ENCODE measurements at regions not wholly inside any gene's neighbourhood (a gene's known extent, or its start where the extent isn't known, plus 50 kb on each side); places are given as distances from the start of the nearest gene placed in this dataset.

- TF ChIP-seq RNF2 (IDR thresholded peaks at IDR 0.05; ENCODE audit: borderline replicate concordance, low read depth, low read length, missing control alignments, poor library complexity, severe bottlenecking) (no peak), SP4 (IDR thresholded peaks at IDR 0.05; ENCODE audit: low read length) (no peak), ATF2 (IDR thresholded peaks at IDR 0.05; ENCODE audit: low read length) (no peak), FOSL1 (IDR thresholded peaks at IDR 0.05; ENCODE audit: insufficient read depth, low read depth, low read length) (no peak), EZH2 (IDR thresholded peaks at IDR 0.05; ENCODE audit: low read depth, low read length, severe bottlenecking) (no peak), GABPA (IDR thresholded peaks at IDR 0.05; ENCODE audit: borderline replicate concordance, insufficient read depth, low read length) (no peak), NRF1 (IDR thresholded peaks at IDR 0.05; ENCODE audit: low read depth, low read length) (no peak), MAX (IDR thresholded peaks at IDR 0.05) (no peak), TCF12 (IDR thresholded peaks at IDR 0.05; ENCODE audit: low read depth, low read length) (no peak)
Measured at GRCh38 chr12:25404955-25405354, 148.1 kb downstream of the LMNTD1 start (continued).

Measured in H1 (cell line).